ENCODE measurements at regions not wholly inside any gene's neighbourhood (a gene's known extent, or its start where the extent isn't known, plus 50 kb on each side); places are given as distances from the start of the nearest gene placed in this dataset.
"Not testable (repeated sequence)": the region's sequence is repeated elsewhere in the genome, so short reads cannot be mapped to it uniquely, and the experiment has no call there.

DNA sequence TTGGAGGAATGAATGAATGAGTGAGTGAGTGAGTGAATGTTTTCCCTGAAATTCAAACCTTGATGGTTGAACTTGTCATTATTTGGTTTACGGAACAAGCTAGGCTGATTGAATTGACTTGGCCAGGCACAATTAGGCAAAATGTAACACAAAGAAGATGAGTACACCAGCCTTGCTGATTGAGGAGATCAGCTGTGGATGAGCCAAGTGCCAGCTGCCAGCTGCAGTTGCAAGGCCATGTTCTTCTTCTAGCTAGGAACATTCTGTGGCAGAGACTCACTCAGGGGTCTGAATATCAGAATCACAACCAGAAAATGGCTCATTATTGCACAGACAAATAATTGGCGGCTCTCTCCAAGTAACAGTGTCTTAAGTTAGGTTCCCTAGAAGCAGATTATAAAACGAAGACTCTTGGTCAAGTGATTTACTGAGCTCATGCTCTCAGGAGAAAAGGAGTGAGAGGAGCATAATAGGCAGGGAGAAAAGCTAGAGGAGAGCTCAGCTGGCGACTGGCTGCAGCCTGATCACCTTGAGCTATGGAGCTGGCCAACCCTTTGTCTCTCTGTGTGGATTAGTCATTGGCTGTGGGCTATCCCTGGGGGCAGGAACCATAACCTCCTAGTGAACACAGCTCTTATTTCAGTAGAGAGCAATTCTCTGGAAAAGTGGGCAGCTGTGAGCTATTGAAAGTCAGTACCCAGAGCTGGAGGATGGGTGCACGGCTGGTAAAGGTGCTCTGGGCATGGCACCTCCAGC, 225.3 kb upstream of the SERP2 start:
- TF ChIP-seq, protein P1, sequence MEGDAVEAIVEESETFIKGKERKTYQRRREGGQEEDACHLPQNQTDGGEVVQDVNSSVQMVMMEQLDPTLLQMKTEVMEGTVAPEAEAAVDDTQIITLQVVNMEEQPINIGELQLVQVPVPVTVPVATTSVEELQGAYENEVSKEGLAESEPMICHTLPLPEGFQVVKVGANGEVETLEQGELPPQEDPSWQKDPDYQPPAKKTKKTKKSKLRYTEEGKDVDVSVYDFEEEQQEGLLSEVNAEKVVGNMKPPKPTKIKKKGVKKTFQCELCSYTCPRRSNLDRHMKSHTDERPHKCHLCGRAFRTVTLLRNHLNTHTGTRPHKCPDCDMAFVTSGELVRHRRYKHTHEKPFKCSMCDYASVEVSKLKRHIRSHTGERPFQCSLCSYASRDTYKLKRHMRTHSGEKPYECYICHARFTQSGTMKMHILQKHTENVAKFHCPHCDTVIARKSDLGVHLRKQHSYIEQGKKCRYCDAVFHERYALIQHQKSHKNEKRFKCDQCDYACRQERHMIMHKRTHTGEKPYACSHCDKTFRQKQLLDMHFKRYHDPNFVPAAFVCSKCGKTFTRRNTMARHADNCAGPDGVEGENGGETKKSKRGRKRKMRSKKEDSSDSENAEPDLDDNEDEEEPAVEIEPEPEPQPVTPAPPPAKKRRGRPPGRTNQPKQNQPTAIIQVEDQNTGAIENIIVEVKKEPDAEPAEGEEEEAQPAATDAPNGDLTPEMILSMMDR (IDR thresholded peaks at IDR 0.05): no peak
- no peaks in the 10 kb centered on the region for H3K27me3 ChIP-seq
- no peaks in the 10 kb centered on the region for H3K36me3 ChIP-seq
- H3K27ac ChIP-seq: no peak overlapping the region
- no peak for DNase-seq
- intact Hi-C loops (cut with DNase I; ENCODE audit: low total_unique reads): no loop called here
- peaks cover 0 to 28% (median 0%) of the 10 kb centered on the region in 4 donors for H3K4me1 ChIP-seq
- H3K9me3 ChIP-seq: no peaks in the 10 kb centered on the region
- no peak overlapping the region for H3K4me3 ChIP-seq

DNA sequence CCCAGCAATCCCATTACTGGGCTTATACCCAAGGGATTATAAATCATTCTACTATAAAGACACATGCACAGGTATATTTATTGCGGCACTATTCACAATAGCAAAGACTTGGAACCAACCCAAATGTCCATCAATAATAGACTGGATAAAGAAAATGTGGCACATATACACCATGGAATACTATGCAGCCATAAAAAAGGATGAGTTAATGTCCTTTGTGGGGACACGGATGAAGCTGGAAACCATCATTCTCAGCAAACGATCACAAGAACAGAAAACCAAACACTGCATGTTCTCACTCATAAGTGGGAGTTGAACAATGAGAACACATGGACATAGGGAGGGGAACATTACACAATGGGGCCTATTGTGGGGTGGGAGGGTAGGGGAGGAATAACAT, 224.4 kb upstream of the SERP2 start:
- H3K4me3 ChIP-seq; H3K27ac ChIP-seq; DNase-seq; H3K9me3 ChIP-seq; H3K36me3 ChIP-seq; intact Hi-C loops (cut with DNase I; ENCODE audit: low total_unique reads); H3K27me3 ChIP-seq: not testable (repeated sequence)
- peaks cover 0 to 28% (median 0%) of the 10 kb centered on the region in 4 donors for H3K4me1 ChIP-seq

DNA sequence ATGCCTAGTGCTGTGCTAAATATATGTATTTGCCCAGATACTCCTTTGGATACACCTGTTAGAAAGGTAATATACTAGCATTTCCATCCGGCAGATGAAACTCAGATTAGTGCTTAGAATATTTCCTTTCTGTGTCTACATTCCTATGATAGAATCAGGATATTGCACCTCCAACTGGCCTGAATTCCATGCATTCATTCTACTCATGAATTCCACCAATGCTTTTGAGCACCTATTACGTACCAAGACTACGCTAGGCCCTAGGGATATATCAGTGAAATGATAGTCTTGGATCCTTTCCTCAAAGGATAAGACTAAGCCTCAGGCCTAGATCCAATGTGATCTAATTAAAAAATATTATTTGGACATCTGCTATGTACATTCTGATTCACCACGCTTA, 223.8 kb upstream of the SERP2 start:
- intact Hi-C loops (cut with DNase I; ENCODE audit: low total_unique reads): no loop called here
- no peak overlapping the region for H3K4me3 ChIP-seq
- H3K36me3 ChIP-seq: no peaks in the 10 kb centered on the region
- TF ChIP-seq, protein P1 (IDR thresholded peaks at IDR 0.05): no peak
- H3K27ac ChIP-seq: peak overlapping the region in 1 of 2 donors; percentile 61
- H3K27me3 ChIP-seq: no peaks in the 10 kb centered on the region
- no peaks in the 10 kb centered on the region for H3K9me3 ChIP-seq
- DNase-seq: no peak
- peaks cover 0 to 32% (median 0%) of the 10 kb centered on the region in 4 donors for H3K4me1 ChIP-seq

DNA sequence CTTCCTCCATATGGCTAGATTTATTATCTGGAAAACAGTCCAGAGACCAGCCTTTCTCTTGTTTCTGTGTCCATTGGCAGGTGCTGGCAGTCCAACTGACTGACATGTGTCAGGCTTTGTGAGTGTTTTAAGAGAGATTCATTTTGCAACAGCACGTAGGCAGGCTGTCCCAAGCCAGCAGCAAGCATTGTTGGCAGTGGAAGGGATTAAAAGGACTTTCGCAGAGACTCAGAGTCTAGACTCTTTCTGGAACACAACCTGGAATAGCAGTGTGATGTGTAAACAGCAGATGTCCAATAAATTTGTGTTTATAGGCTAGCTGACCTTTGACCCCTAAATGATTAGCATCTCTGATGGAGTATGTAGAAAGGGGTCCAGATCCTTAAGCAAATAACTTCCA, 222.2 kb upstream of the SERP2 start:
- Histone ChIP-seq H3K4me1 (peaks cover 0 to 49% (median 16%) of the 10 kb centered on the region in 4 donors), H3K27me3 (no peaks in the 10 kb centered on the region), H3K27ac (peak overlapping the region; percentile 58 to 61), H3K9me3 (no peaks in the 10 kb centered on the region), H3K4me3 (no peak overlapping the region), H3K36me3 (no peaks in the 10 kb centered on the region)
- TF ChIP-seq, protein P1 (IDR thresholded peaks at IDR 0.05): no peak
- DNase-seq: no peak
- intact Hi-C loops (cut with DNase I; ENCODE audit: low total_unique reads): no loop called here

DNA sequence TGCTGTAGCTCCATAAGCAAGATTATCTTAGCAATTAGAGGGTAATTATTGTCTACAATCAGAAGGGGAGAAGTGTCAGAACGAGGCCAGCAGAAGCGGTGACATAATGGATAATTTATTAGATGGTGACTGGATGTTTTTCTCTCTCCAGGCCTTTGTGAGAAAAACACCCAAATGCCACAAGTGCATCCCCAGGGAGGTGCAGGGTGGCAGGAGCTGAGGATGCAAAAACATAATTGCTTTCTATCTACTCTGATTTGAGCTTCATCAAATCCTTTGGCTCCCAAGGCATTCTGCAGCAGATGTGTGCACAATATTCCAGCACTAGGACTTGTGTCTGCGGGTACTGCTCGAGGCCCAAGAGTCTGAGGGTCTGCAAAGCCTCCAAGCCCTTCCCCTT, 220.1 kb upstream of the SERP2 start:
- Histone ChIP-seq H3K27me3 (no peaks in the 10 kb centered on the region), H3K36me3 (no peaks in the 10 kb centered on the region), H3K4me1 (peaks cover 4 to 69% (median 34%) of the 10 kb centered on the region in 4 donors), H3K4me3 (no peak overlapping the region), H3K27ac (peak overlapping the region; percentile 90 to 91), H3K9me3 (no peaks in the 10 kb centered on the region)
- DNase-seq: no peak
- intact Hi-C loops (cut with DNase I; ENCODE audit: low total_unique reads): no loop called here
- TF ChIP-seq, protein P1 (IDR thresholded peaks at IDR 0.05): no peak

DNA sequence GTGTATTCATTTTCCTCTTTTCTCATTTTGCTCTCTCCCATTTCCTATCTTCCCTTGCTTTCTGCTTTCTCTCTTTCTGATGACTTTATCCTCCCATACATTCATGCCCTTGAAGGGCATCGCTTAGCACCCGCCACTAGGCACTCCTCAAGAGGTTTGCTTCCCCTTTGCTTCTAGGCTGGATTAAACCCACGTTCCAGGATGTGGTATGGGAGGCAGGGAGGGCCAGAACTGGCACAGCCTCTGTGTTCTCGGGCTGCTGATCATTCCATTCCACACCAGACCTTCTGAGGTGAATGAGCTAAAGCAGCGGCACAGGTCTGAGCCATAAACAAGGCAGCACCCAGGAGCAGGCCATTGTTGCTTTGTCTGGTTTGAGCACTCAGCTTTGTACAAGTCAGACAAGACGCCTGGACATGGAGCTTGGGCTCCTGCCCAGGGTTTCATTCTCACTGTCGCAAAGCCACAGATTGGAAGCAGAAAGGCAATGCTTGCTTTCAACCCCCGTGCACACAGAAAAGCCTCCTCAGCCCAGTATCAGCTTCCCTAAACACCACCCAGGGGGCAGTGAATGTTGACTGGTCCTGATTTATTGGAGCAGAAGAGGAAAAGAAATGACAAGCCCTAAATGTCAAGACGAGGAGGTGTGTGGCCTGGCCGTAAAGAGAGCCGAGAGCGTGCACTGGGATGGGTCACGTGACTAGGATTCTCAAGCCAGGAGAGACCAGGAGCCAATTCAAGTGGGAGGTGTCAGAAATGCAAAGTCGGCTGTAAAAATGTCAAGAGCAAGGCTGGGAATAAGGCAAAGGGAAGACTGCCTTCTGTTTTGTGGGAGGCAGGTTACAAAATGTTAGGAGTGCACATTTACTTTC, 218.0 kb upstream of the SERP2 start:
- H3K27me3 ChIP-seq: no peaks in the 10 kb centered on the region
- peak; percentile 70 to 88 for DNase-seq
- peak overlapping the region; percentile 32 to 39 for H3K4me3 ChIP-seq
- H3K27ac ChIP-seq: peak overlapping the region; percentile 90 to 91
- intact Hi-C loops (cut with DNase I; ENCODE audit: low total_unique reads): loop anchor here (5.0 kb wide), 1 partner anchor 82 kb away; no protein-coding TSS in a partner anchor
- no peaks in the 10 kb centered on the region for H3K9me3 ChIP-seq
- TF ChIP-seq, protein P1 (IDR thresholded peaks at IDR 0.05): no peak
- peaks cover 4 to 86% (median 56%) of the 10 kb centered on the region in 4 donors for H3K4me1 ChIP-seq
- no peaks in the 10 kb centered on the region for H3K36me3 ChIP-seq

All from tibial artery (tissue), 4 donors.